ENCODE measurements at regions not wholly inside any gene's neighbourhood (a gene's known extent, or its start where the extent isn't known, plus 50 kb on each side); places are given as distances from the start of the nearest gene placed in this dataset.

- Histone ChIP-seq H3K27me3 (no peaks in the 10 kb centered on the region), H3K36me3 (no peaks in the 10 kb centered on the region), H3K9me3 (peaks cover 0 to 19% (median 0%) of the 10 kb centered on the region in 4 donors), H3K27ac (no peak overlapping the region), H3K4me3 (no peak overlapping the region), H3K4me1 (no peaks in the 10 kb centered on the region)
- WGBS, 2 donors = 81 to 84% methylated on average over 4 of the region's 4 CpGs
- no peak for DNase-seq (ENCODE audit: low spot score in 2 of 2)
- TF ChIP-seq POLR2A (IDR thresholded peaks at IDR 0.05) (no peak), EP300 (IDR thresholded peaks at IDR 0.05) (no peak)
- TF ChIP-seq, protein P1, sequence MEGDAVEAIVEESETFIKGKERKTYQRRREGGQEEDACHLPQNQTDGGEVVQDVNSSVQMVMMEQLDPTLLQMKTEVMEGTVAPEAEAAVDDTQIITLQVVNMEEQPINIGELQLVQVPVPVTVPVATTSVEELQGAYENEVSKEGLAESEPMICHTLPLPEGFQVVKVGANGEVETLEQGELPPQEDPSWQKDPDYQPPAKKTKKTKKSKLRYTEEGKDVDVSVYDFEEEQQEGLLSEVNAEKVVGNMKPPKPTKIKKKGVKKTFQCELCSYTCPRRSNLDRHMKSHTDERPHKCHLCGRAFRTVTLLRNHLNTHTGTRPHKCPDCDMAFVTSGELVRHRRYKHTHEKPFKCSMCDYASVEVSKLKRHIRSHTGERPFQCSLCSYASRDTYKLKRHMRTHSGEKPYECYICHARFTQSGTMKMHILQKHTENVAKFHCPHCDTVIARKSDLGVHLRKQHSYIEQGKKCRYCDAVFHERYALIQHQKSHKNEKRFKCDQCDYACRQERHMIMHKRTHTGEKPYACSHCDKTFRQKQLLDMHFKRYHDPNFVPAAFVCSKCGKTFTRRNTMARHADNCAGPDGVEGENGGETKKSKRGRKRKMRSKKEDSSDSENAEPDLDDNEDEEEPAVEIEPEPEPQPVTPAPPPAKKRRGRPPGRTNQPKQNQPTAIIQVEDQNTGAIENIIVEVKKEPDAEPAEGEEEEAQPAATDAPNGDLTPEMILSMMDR (IDR thresholded peaks at IDR 0.05) = no peak
Measured at GRCh38 chr12:82277582-82277981, 80.6 kb downstream of the CCDC59 start.

DNA sequence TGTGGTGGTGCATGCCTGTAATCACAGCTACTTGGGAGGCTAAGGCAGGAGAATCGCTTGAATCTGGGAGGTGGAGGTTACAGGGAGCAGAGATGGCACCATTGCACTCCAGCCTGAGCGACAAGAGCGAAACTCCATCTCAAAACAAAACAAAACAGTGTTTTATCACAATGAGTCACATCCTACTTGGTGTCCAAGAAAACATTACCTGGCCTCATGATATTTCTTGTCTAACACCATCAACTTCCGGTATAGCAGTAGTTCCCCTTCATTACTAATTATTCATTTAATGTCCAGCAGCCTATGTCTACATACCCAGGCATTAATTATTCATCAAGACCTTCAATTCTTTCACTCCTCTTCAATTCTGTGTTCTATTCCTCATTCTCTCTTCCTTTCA lies 115.5 kb downstream of the CCDC59 start:
- TF ChIP-seq, protein P1 (IDR thresholded peaks at IDR 0.05) = no peak
- no peak for TF ChIP-seq POLR2A (IDR thresholded peaks at IDR 0.05)
- no peak for TF ChIP-seq EP300 (IDR thresholded peaks at IDR 0.05)
- DNase-seq (ENCODE audit: low spot score in 2 of 2) = no peak
- no peaks in the 10 kb centered on the region for H3K36me3 ChIP-seq
- H3K4me3 ChIP-seq = no peak overlapping the region
- no peak overlapping the region for H3K27ac ChIP-seq
- peaks cover 0 to 16% (median 0%) of the 10 kb centered on the region in 4 donors for H3K9me3 ChIP-seq
- no peaks in the 10 kb centered on the region for H3K27me3 ChIP-seq
- H3K4me1 ChIP-seq = no peaks in the 10 kb centered on the region
- 86% methylated on average over 4 of the region's 4 CpGs for WGBS, 2 donors

DNA sequence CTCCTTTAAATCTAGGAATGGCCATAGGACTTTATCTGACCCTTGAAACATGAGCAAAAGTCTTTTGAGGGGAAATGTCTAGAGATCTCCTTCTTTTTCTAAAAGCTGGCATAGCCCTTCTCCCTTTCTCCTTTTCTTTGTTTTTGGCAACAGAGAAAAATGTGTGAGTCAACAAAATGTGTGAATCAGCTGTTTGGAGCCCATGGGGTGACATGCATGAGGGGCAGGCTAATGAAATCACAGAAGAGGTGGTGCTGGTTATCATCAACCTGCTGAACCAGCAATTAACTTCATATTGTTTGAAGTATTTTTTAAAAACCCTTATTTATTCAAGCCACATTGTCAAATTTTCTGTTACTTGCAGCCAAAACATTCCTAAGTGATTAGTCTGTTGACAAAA lies 132.3 kb downstream of the CCDC59 start:
- Histone ChIP-seq H3K4me1 (no peaks in the 10 kb centered on the region), H3K27ac (no peak overlapping the region), H3K9me3 (no peaks in the 10 kb centered on the region), H3K27me3 (no peaks in the 10 kb centered on the region), H3K4me3 (no peak overlapping the region), H3K36me3 (no peaks in the 10 kb centered on the region)
- TF ChIP-seq POLR2A (IDR thresholded peaks at IDR 0.05) (no peak), EP300 (IDR thresholded peaks at IDR 0.05) (no peak)
- TF ChIP-seq, protein P1 (IDR thresholded peaks at IDR 0.05) = no peak
- DNase-seq (ENCODE audit: low spot score in 2 of 2) = no peak

GRCh38 chr12:82223426-82223825 lies 134.8 kb downstream of the CCDC59 start:
- no peak for DNase-seq (ENCODE audit: low spot score in 2 of 2)
- H3K27ac ChIP-seq = no peak overlapping the region
- H3K27me3 ChIP-seq = no peaks in the 10 kb centered on the region
- H3K4me3 ChIP-seq = no peak overlapping the region
- H3K36me3 ChIP-seq = no peaks in the 10 kb centered on the region
- no peaks in the 10 kb centered on the region for H3K4me1 ChIP-seq
- no peaks in the 10 kb centered on the region for H3K9me3 ChIP-seq
- 87 to 89% methylated on average over 4 of the region's 4 CpGs for WGBS, 2 donors
- TF ChIP-seq, protein P1 (IDR thresholded peaks at IDR 0.05) = no peak
- TF ChIP-seq POLR2A (IDR thresholded peaks at IDR 0.05) (no peak), EP300 (IDR thresholded peaks at IDR 0.05) (no peak)

DNA sequence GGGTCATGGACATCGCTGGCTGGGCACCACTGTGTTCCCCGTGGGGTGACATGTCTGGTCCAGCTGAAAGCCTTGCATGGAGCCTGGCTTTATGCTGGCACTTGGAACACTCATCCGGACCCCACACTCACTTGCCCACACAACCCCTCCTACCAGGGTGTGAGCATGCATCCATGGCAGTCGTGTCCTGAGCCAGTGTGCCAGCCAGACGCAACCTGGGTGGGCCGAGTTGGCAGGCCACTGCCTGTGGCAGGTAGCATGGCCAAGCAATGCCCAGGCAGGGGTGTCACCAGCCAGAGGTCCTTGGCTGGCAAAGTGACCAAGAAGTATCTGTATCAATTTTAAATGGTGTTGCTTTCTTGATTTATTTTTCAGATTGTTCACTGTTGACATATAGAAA lies 141.7 kb downstream of the CCDC59 start:
- TF ChIP-seq EP300 (IDR thresholded peaks at IDR 0.05) (no peak), POLR2A (IDR thresholded peaks at IDR 0.05) (no peak)
- TF ChIP-seq, protein P1 (IDR thresholded peaks at IDR 0.05) = no peak
- WGBS, 2 donors = 86 to 87% methylated on average over 6 of the region's 6 CpGs
- Histone ChIP-seq H3K27ac (no peak overlapping the region), H3K4me1 (no peaks in the 10 kb centered on the region), H3K36me3 (no peaks in the 10 kb centered on the region), H3K27me3 (no peaks in the 10 kb centered on the region), H3K4me3 (no peak overlapping the region), H3K9me3 (peaks cover 0 to 24% (median 3%) of the 10 kb centered on the region in 4 donors)
- DNase-seq (ENCODE audit: low spot score in 2 of 2) = no peak
